ENCODE measurements at regions not wholly inside any gene's neighbourhood (a gene's known extent, or its start where the extent isn't known, plus 50 kb on each side); places are given as distances from the start of the nearest gene placed in this dataset.
A peak's percentile ranks its signal among the peaks of the same experiment; 100 is the strongest.

GRCh38 chr6:139885909-139886308 lies 511.5 kb upstream of the CITED2 start:
- Histone ChIP-seq H3K4me3 (ENCODE audit: insufficient read depth, low read length, poor library complexity, severe bottlenecking) (no peak overlapping the region), H2AFZ (ENCODE audit: low read depth, low read length, severe bottlenecking) (no peak overlapping the region), H4K20me1 (ENCODE audit: low read depth, low read length) (no peaks in the 10 kb centered on the region), H3F3A (ENCODE audit: insufficient read depth) (no peaks in the 10 kb centered on the region), H3K4me2 (ENCODE audit: low read depth, low read length, poor library complexity, severe bottlenecking) (no peak overlapping the region), H3K9me3 (ENCODE audit: insufficient read depth, low read length) (no peaks in the 10 kb centered on the region), H3K27me3 (ENCODE audit: low read length) (no peaks in the 10 kb centered on the region), H3K9me2 (replicated peaks; ENCODE audit: insufficient read depth, low read length) (no peaks in the 10 kb centered on the region), H3K9ac (ENCODE audit: low read length) (no peak overlapping the region), H3K79me2 (ENCODE audit: insufficient read depth, low read length) (no peaks in the 10 kb centered on the region), H3K36me3 (ENCODE audit: low read length) (no peaks in the 10 kb centered on the region), H3K27ac (ENCODE audit: low read depth, low read length) (no peak overlapping the region)
- TF ChIP-seq EZH2phosphoT487 (conservative IDR thresholded peaks at IDR 0.05; ENCODE audit: low read length) = no peak
- TF ChIP-seq CTCF (IDR thresholded peaks at IDR 0.05; ENCODE audit: insufficient read depth, low read length, poor library complexity, severe bottlenecking) = no peak

GRCh38 chr6:139883776-139884175 lies 509.3 kb upstream of the CITED2 start:
- H3K9me3 ChIP-seq (ENCODE audit: insufficient read depth, low read length) = no peaks in the 10 kb centered on the region
- TF ChIP-seq EZH2phosphoT487 (conservative IDR thresholded peaks at IDR 0.05; ENCODE audit: low read length) = no peak
- TF ChIP-seq CTCF (IDR thresholded peaks at IDR 0.05; ENCODE audit: insufficient read depth, low read length, poor library complexity, severe bottlenecking) = no peak
- no peaks in the 10 kb centered on the region for H3K27me3 ChIP-seq (ENCODE audit: low read length)
- H3K79me2 ChIP-seq (ENCODE audit: insufficient read depth, low read length) = no peaks in the 10 kb centered on the region
- no peak overlapping the region for H3K27ac ChIP-seq (ENCODE audit: low read depth, low read length)
- no peak overlapping the region for H3K4me2 ChIP-seq (ENCODE audit: low read depth, low read length, poor library complexity, severe bottlenecking)
- peak overlapping the region; percentile 15 for H2AFZ ChIP-seq (ENCODE audit: low read depth, low read length, severe bottlenecking)
- H4K20me1 ChIP-seq (ENCODE audit: low read depth, low read length) = no peaks in the 10 kb centered on the region
- H3K9ac ChIP-seq (ENCODE audit: low read length) = no peak overlapping the region
- H3F3A ChIP-seq (ENCODE audit: insufficient read depth) = no peaks in the 10 kb centered on the region
- H3K9me2 ChIP-seq (replicated peaks; ENCODE audit: insufficient read depth, low read length) = no peaks in the 10 kb centered on the region
- no peaks in the 10 kb centered on the region for H3K36me3 ChIP-seq (ENCODE audit: low read length)
- no peak overlapping the region for H3K4me3 ChIP-seq (ENCODE audit: insufficient read depth, low read length, poor library complexity, severe bottlenecking)

- no peak overlapping the region for H3K9ac ChIP-seq (ENCODE audit: low read length)
- no peak overlapping the region for H3K4me2 ChIP-seq (ENCODE audit: low read depth, low read length, poor library complexity, severe bottlenecking)
- no peaks in the 10 kb centered on the region for H3K9me2 ChIP-seq (replicated peaks; ENCODE audit: insufficient read depth, low read length)
- H3K27me3 ChIP-seq (ENCODE audit: low read length) = no peaks in the 10 kb centered on the region
- no peaks in the 10 kb centered on the region for H3K36me3 ChIP-seq (ENCODE audit: low read length)
- no peaks in the 10 kb centered on the region for H3F3A ChIP-seq (ENCODE audit: insufficient read depth)
- H3K9me3 ChIP-seq (ENCODE audit: insufficient read depth, low read length) = no peaks in the 10 kb centered on the region
- no peak overlapping the region for H3K4me3 ChIP-seq (ENCODE audit: insufficient read depth, low read length, poor library complexity, severe bottlenecking)
- no peak for TF ChIP-seq EZH2phosphoT487 (conservative IDR thresholded peaks at IDR 0.05; ENCODE audit: low read length)
- TF ChIP-seq CTCF (IDR thresholded peaks at IDR 0.05; ENCODE audit: insufficient read depth, low read length, poor library complexity, severe bottlenecking) = no peak
- H3K27ac ChIP-seq (ENCODE audit: low read depth, low read length) = no peak overlapping the region
- no peaks in the 10 kb centered on the region for H4K20me1 ChIP-seq (ENCODE audit: low read depth, low read length)
- H2AFZ ChIP-seq (ENCODE audit: low read depth, low read length, severe bottlenecking) = peak overlapping the region; percentile 15
- H3K79me2 ChIP-seq (ENCODE audit: insufficient read depth, low read length) = no peaks in the 10 kb centered on the region
These were observed 508.7 kb upstream of the CITED2 start for GRCh38 chr6:139882977-139883728.
